Heart right ventricle (tissue), 16 donors: ENCODE measurements at regions not wholly inside any gene's neighbourhood (a gene's known extent, or its start where the extent isn't known, plus 50 kb on each side); places are given as distances from the start of the nearest gene placed in this dataset.

Experiments used
- ATAC-seq, 8 donors: fragments of 200-7000 bp; cut with Tn5 transposase; one replicate each; pipeline ENCODE4 v1.9.1; 2020; ENCODE audit warnings: mild to moderate bottlenecking in 8 of 8, moderate library complexity in 8 of 8, moderate number of reproducible peaks in 1 of 8
- DNase-seq, 2 donors: peaks; one replicate each; pipeline ENCODE4 v3.0.0-alpha.2; 2020
- H3K27ac ChIP-seq, 10 donors: fragments of 200-600 bp; sonication (generic) in 2 of 10; one replicate each; pipeline versions ENCODE4 v1.5.0 to v1.8.0; 2020 to 2022; ENCODE audit warnings: mild to moderate bottlenecking in 3 of 10
- H3K27me3 ChIP-seq, 7 donors: fragments of 200-600 bp; one replicate each; pipeline ENCODE4 v1.8.0; 2021 to 2022; ENCODE audit warnings: mild to moderate bottlenecking in 2 of 7
- H3K36me3 ChIP-seq, 9 donors: fragments of 200-600 bp; sonication (generic) in 1 of 9; one replicate each; pipeline versions ENCODE4 v1.5.0 to v1.8.0; 2020 to 2022; ENCODE audit warnings: mild to moderate bottlenecking in 2 of 9
- H3K4me1 ChIP-seq, 9 donors: fragments of 200-600 bp; sonication (generic) in 1 of 9; one replicate each; pipeline versions ENCODE4 v1.5.0 to v1.8.0; 2020 to 2022; ENCODE audit warnings: mild to moderate bottlenecking in 4 of 9
- H3K4me3 ChIP-seq, 10 donors: fragments of 200-600 bp; sonication (generic) in 2 of 10; one replicate each; pipeline versions ENCODE4 v1.5.0 to v1.8.0; 2020 to 2022; ENCODE audit warnings: mild to moderate bottlenecking in 7 of 10, moderate library complexity in 2 of 10
- H3K9me3 ChIP-seq, 11 donors: fragments of 200-600 bp in 10 of 11; sonication (generic) in 2 of 11; one replicate each; pipeline versions ENCODE4 v1.5.0 to v1.8.0; 2013 to 2022; ENCODE audit warnings: mild to moderate bottlenecking in 2 of 11, control low read depth in 1 of 11, moderate library complexity in 1 of 11
- CTCF ChIP-seq, 9 donors: fragments of 200-600 bp; sonication (generic) in 2 of 9; IDR thresholded peaks; one replicate each; pipeline versions ENCODE4 v1.5.0 to v1.8.0; 2021 to 2022; ENCODE audit warnings: antibody characterized with exemption in 9 of 9, mild to moderate bottlenecking in 5 of 9, moderate library complexity in 1 of 9
- WGBS, 2 donors: extraction: QIAGEN DNeasy Blood & Tissue Kit; methylation state at CpG; one replicate each; pipeline ENCODE4 v1.1.7; 2013; ENCODE audit warnings: inconsistent platforms in 1 of 2; 5-methylcytosine and 5-hydroxymethylcytosine counted together
- intact Hi-C, 10 donors: fragments of 100-400 bp; cut with DNase I; formaldehyde crosslinking; loops; one replicate each; pipeline versions ENCODE4 v1.11.1 to v1.14.2; 2022
- donor health status: Arrhythmogenic right ventricular cardiomyopathy.
- donor health status: ischemic (EF 13 %, LVEDD 7.1; RV severe dilation, severe dysfunction).
- donor health status: healthy with polysubstance abuse.
- donor health status: DM: no; HTN: yes; CAD: no.
- donor health status: DM: no; HTN: no; CAD: no.
- donor health status: ischemic (EF 25% LVEDD 6.9; RV normal size, moderate dysfunction).
- donor health status: ischemic (EF 25% LVEDD 5.7; RV mildly dilated, moderate dysfunction).
- donor health status: healthy.
- donor health status: DM: yes; HTN: yes; CAD: no.
- donor health status: Ischemic cardiomyopathy.
- donor health status: ischemic (EF 35%, LVEDD 5.7; RV mildly dilated, moderate dysfunction).
- donor health status: nonischemic (EF 11% LVEDD 7.7; RV severe dilation, severe dysfunction).
- donor health status: DM: yes; HTN: yes; CAD: no.
- donor health status: PGD.
- donor health status: ischemic (EF 29% LVEDD 5.4; RV normal size, mild dysfunction).
- donor health status: nonischemic (EF 23%, LVEDD 6.1; RV moderate dilation, normal function).

DNA sequence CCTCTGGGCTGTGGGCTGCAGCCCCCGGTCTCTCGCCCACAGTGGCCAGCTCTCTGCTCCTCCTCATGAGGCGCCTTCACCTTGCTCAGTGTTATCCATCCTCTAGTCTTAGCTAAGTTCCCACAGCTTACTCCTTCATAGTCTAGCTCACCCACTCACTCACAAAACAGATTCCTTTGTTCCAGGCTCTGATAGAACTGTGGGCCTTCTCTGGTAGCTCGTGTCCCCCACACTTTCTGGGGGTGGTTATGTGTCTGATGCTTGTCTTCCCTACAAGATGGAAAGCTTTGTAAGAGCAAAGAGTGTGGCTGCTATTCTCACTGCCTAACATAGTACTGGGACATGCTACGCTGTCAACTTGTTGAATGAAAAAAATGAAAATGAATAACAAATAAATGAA lies 135.8 kb downstream of the EN1 start:
- DNase-seq (no peak), ATAC-seq (no peak)
- Histone ChIP-seq H3K36me3 (no peaks in the 10 kb centered on the region), H3K27me3 (peaks cover 0 to 4% (median 0%) of the 10 kb centered on the region in 7 donors), H3K4me1 (no peaks in the 10 kb centered on the region), H3K27ac (no peak overlapping the region), H3K9me3 (no peaks in the 10 kb centered on the region), H3K4me3 (no peak overlapping the region)
- TF ChIP-seq CTCF (IDR thresholded peaks at IDR 0.05), result no peak
- intact Hi-C loops, result no loop called here
- 83 to 84% methylated on average over 5 of the region's 5 CpGs for WGBS, 2 donors

DNA sequence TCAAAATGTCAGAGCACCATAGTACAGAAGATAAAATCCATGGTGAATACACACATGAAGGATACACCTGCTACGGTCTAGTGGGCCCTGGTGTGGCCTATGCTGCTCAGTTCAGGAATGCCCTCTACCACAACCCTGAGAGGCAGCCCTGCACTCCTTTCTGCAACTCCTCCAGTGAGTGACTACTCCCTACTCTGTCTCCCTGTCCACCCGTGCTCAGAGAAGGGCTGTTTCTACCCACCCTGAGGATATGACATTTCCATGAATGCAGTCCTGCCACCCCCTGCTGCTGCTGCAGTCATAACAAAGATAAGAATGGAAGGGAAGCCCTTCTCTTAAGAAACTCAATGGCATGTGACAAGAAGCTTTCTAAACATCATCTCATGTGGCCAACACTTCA lies 137.0 kb downstream of the EN1 start:
- H3K27ac ChIP-seq, result no peak overlapping the region
- no peak overlapping the region for H3K4me3 ChIP-seq
- H3K4me1 ChIP-seq, result no peaks in the 10 kb centered on the region
- H3K36me3 ChIP-seq, result no peaks in the 10 kb centered on the region
- no peak for ATAC-seq
- intact Hi-C loops, result no loop called here
- H3K27me3 ChIP-seq, result peaks cover 0 to 16% (median 0%) of the 10 kb centered on the region in 7 donors
- 33 to 39% methylated on average over 2 of the region's 2 CpGs for WGBS, 2 donors
- TF ChIP-seq CTCF (IDR thresholded peaks at IDR 0.05), result no peak
- DNase-seq, result no peak
- H3K9me3 ChIP-seq, result no peaks in the 10 kb centered on the region

- DNase-seq, result no peak
- no peak for ATAC-seq
- H3K4me3 ChIP-seq, result no peak overlapping the region
- H3K27me3 ChIP-seq, result peaks cover 0 to 20% (median 0%) of the 10 kb centered on the region in 7 donors
- intact Hi-C loops, result no loop called here
- 62 to 63% methylated on average over 3 of the region's 3 CpGs for WGBS, 2 donors
- H3K9me3 ChIP-seq, result no peaks in the 10 kb centered on the region
- H3K27ac ChIP-seq, result no peak overlapping the region
- H3K36me3 ChIP-seq, result no peaks in the 10 kb centered on the region
- no peaks in the 10 kb centered on the region for H3K4me1 ChIP-seq
- TF ChIP-seq CTCF (IDR thresholded peaks at IDR 0.05), result no peak
These were observed 137.7 kb downstream of the EN1 start for GRCh38 chr2:118709786-118710185.

- intact Hi-C loops, result no loop called here
- WGBS, 2 donors, result 84 to 88% methylated on average over 1 of the region's 1 CpG
- peaks cover 0 to 20% (median 0%) of the 10 kb centered on the region in 7 donors for H3K27me3 ChIP-seq
- H3K36me3 ChIP-seq, result no peaks in the 10 kb centered on the region
- TF ChIP-seq CTCF (IDR thresholded peaks at IDR 0.05), result no peak
- no peaks in the 10 kb centered on the region for H3K9me3 ChIP-seq
- no peaks in the 10 kb centered on the region for H3K4me1 ChIP-seq
- H3K4me3 ChIP-seq, result no peak overlapping the region
- no peak overlapping the region for H3K27ac ChIP-seq
- ATAC-seq (no peak), DNase-seq (no peak)
These were observed 140.6 kb downstream of the EN1 start for GRCh38 chr2:118706844-118707243.
